K562 (cell line): ENCODE measurements at regions not wholly inside any gene's neighbourhood (a gene's known extent, or its start where the extent isn't known, plus 50 kb on each side); places are given as distances from the start of the nearest gene placed in this dataset.

ENCODE experiments used
- ATAC-seq: fragments of 200-7000 bp; cut with Tn5 transposase; 3 replicates; pipeline ENCODE4 v1.9.1; 2020; ENCODE audit warnings: moderate library complexity
- BruUV-seq: library from RNA; stranded (reverse); fragments of 400-500 nt; replicated peaks from 2 replicates; lab custom pipeline; 2021; lab: Mats Ljungman, UMichigan
- CTCF ChIA-PET: fragments of 300-600 bp; formaldehyde crosslinking; extraction: SDS; loops from one replicate; lab custom pipeline; 2021; ENCODE audit warnings: low intra/inter-chr PET ratio; lab: Yijun Ruan, JAX
- POLR2A ChIA-PET: fragments of 300-600, 350-650 bp; sonication (Branson Sonifier 250); formaldehyde crosslinking; extraction: SDS; loops from one replicate; lab custom pipeline; 2021; ENCODE audit warnings: antibody characterized with exemption, inconsistent platforms; lab: Yijun Ruan, JAX
- DNase-seq, 4 experiments: peaks; one replicate each; pipeline versions ENCODE4 v3.0.0 to v3.0.0-alpha.2; 2011 to 2018; ENCODE audit warnings: low spot score in 3 of 4, mixed read lengths in 3 of 4; ENCODE audit errors: extremely low read depth in 1 of 4
- FAIRE-seq: peaks from 2 replicates; lab custom pipeline; 2011; peaks lifted over from hg19 to GRCh38; lab: Jason Lieb, UNC
- H2AFZ ChIP-seq: 2 replicates; pipeline ENCODE4 v1.6.0; 2011; ENCODE audit warnings: low read depth, low read length, control low read depth, inconsistent platforms
- H3K27ac ChIP-seq: fragments of 200-600 bp; 3 replicates; pipeline ENCODE4 v1.8.0; 2011; ENCODE audit warnings: low read depth, mild to moderate bottlenecking, control low read depth, inconsistent platforms, low read length, moderate library complexity, mixed read lengths; ENCODE audit errors: extremely low read depth
- H3K27me3 ChIP-seq, 2 experiments: fragments of 300-600 bp in 1 of 2; 2 replicates in 1 of 2; 3 replicates in 1 of 2; pipeline versions ENCODE4 v1.6.0 to v1.8.0; 2011; ENCODE audit warnings: inconsistent platforms in 2 of 2, low read length in 2 of 2, mild to moderate bottlenecking in 1 of 2, mixed read lengths in 1 of 2, moderate library complexity in 1 of 2; ENCODE audit not compliant: control insufficient read depth in 2 of 2, insufficient read depth in 2 of 2
- H3K36me3 ChIP-seq: fragments of 300-600 bp; 3 replicates; pipeline ENCODE4 v1.8.0; 2011; ENCODE audit warnings: mild to moderate bottlenecking, low read length, inconsistent platforms; ENCODE audit not compliant: control insufficient read depth, insufficient read depth
- H3K4me1 ChIP-seq, 2 experiments: fragments of 200-600 bp in 1 of 2; replicated peaks in 1 of 2; 2 replicates in 1 of 2; 3 replicates in 1 of 2; pipeline versions ENCODE4 v1.5.1 to v1.8.0; 2011; ENCODE audit warnings: inconsistent platforms in 2 of 2, low read length in 2 of 2, mild to moderate bottlenecking in 1 of 2, mixed read lengths in 1 of 2, moderate library complexity in 1 of 2; ENCODE audit not compliant: control insufficient read depth in 2 of 2, insufficient read depth in 2 of 2
- H3K4me2 ChIP-seq: 2 replicates; pipeline ENCODE4 v1.6.1; 2011; ENCODE audit warnings: low read length, control low read depth, inconsistent platforms, mixed read lengths; ENCODE audit not compliant: insufficient read depth
- H3K4me3 ChIP-seq: fragments of 200-600 bp; sonication (generic), shearing (Covaris generic); 2 replicates; pipeline ENCODE4 v1.5.1; 2016; ENCODE audit warnings: control low read depth, inconsistent platforms
- H3K79me2 ChIP-seq: fragments of 200-600 bp; 3 replicates; pipeline ENCODE4 v1.8.0; 2011; ENCODE audit warnings: low read length, inconsistent platforms; ENCODE audit not compliant: control insufficient read depth, insufficient read depth
- H3K9ac ChIP-seq, 2 experiments: 2 replicates each; pipeline versions ENCODE4 v1.6.0 to v1.6.1; 2011; ENCODE audit warnings: low read depth in 2 of 2, low read length in 2 of 2, control low read depth in 1 of 2, inconsistent platforms in 1 of 2, mild to moderate bottlenecking in 1 of 2, mixed read lengths in 1 of 2; ENCODE audit not compliant: insufficient read depth in 1 of 2
- H3K9me1 ChIP-seq: one replicate; pipeline ENCODE4 v1.6.0; 2011; ENCODE audit warnings: inconsistent platforms, mild to moderate bottlenecking, low read length, moderate library complexity; ENCODE audit not compliant: control insufficient read depth, insufficient read depth
- H3K9me3 ChIP-seq: replicated peaks from 2 replicates; pipeline ENCODE4 v1.5.1; 2011; ENCODE audit warnings: low read depth, low read length, inconsistent platforms; ENCODE audit not compliant: control insufficient read depth, insufficient read depth
- H4K20me1 ChIP-seq: replicated peaks from 2 replicates; pipeline ENCODE4 v1.6.1; 2011; ENCODE audit warnings: low read length, inconsistent platforms, mixed read lengths; ENCODE audit not compliant: control insufficient read depth, insufficient read depth
- CREB5 ChIP-seq: fragments of 250-450 bp; sonication (Bioruptor Pico); IDR thresholded peaks from 2 replicates; pipeline ENCODE4 v1.5.0; 2020; ENCODE audit warnings: mild to moderate bottlenecking
- NKRF ChIP-seq: fragments of 450-650 bp; IDR thresholded peaks from 2 replicates; pipeline ENCODE4 v1.6.1; 2016; ENCODE audit warnings: borderline replicate concordance
- RERE ChIP-seq: sonication (generic); formaldehyde crosslinking; IDR thresholded peaks from 2 replicates; pipeline ENCODE4 v1.8.0; 2023; ENCODE audit warnings: missing genetic modification reagents, mild to moderate bottlenecking, borderline replicate concordance
- TSC22D4 ChIP-seq: fragments of 450-650 bp; IDR thresholded peaks from 2 replicates; pipeline ENCODE4 v1.6.1; 2016; ENCODE audit warnings: missing genetic modification characterization, missing biosample characterization, control low read depth
- ZBTB11 ChIP-seq, 3 experiments: fragments of 200-800 bp in 1 of 3; fragments of 250-450 bp in 1 of 3; fragments of 450-650 bp in 1 of 3; sonication (Bioruptor Pico) in 1 of 3; sonication (Bioruptor generic) in 1 of 3; formaldehyde crosslinking in 1 of 3; IDR thresholded peaks; 2 replicates each; pipeline versions ENCODE4 v1.6.1 to v1.8.0; 2016 to 2022; ENCODE audit warnings: mild to moderate bottlenecking in 2 of 3, missing genetic modification characterization in 2 of 3, missing compliant biosample characterization in 1 of 3, moderate library complexity in 1 of 3
- WGBS: fragments of 100-300 bp; shearing (Covaris generic); methylation state at CpG from one replicate; pipeline ENCODE4 v1.1.6; 2016; ENCODE audit warnings: low coverage, mixed read lengths; ENCODE audit not compliant: insufficient coverage; ENCODE audit errors: missing lambda C conversion rate; 5-methylcytosine and 5-hydroxymethylcytosine counted together
- in situ Hi-C: fragments of 300-500 bp; cut with MboI; formaldehyde crosslinking; loops from 4 replicates; pipeline ENCODE4 v1.15.0; 2018; ENCODE audit warnings: inconsistent platforms, mixed read lengths
- intact Hi-C: fragments of 100-400 bp; cut with micrococcal nuclease; formaldehyde crosslinking; loops from 2 replicates; pipeline ENCODE4 v1.14.2; 2022

GRCh38 chr20:60877071-60877857 lies 374.8 kb upstream of the CDH4 start (continued):
- TF ChIP-seq TSC22D4 (tag): no peak
- no peak for TF ChIP-seq NKRF

- no peak overlapping the region for H3K27ac ChIP-seq
- no peaks in the 10 kb centered on the region for H3K9me1 ChIP-seq
- no peak overlapping the region for H3K9ac ChIP-seq
- 0% methylated on average over 6 of the region's 6 CpGs for WGBS
- no peaks in the 10 kb centered on the region for H3K79me2 ChIP-seq
- BruUV-seq: no TSS peak
- POLR2A ChIA-PET: no interaction called here
- H2AFZ ChIP-seq: no peak overlapping the region
- H3K4me2 ChIP-seq: no peak overlapping the region
- no peak for DNase-seq
- FAIRE-seq: no peak
- no peaks in the 10 kb centered on the region for H4K20me1 ChIP-seq
- in situ Hi-C loops: no loop called here
- no peak for ATAC-seq
- TF ChIP-seq ZBTB11 (CRISPR knock-in tag; IDR thresholded peaks at IDR 0.05) (no peak), RERE (CRISPR knock-in tag) (no peak), CREB5 (no peak)
- TF ChIP-seq, all 486 proteins: peak for 0
- no peaks in the 10 kb centered on the region for H3K9me3 ChIP-seq
- CTCF ChIA-PET: no interaction called here
- no peak overlapping the region for H3K4me3 ChIP-seq
- H3K36me3 ChIP-seq: no peaks in the 10 kb centered on the region
- H3K4me1 ChIP-seq: no peaks in the 10 kb centered on the region
- peaks cover 0 to under 1% of the 10 kb centered on the region in 2 experiments; a peak in 1 of 5 replicates for H3K27me3 ChIP-seq
- intact Hi-C loops: no loop called here
Measured at GRCh38 chr20:60882836-60883235, 369.2 kb upstream of the CDH4 start.
